HG02840 (cell line): ENCODE measurements at regions not wholly inside any gene's neighbourhood (a gene's known extent, or its start where the extent isn't known, plus 50 kb on each side); places are given as distances from the start of the nearest gene placed in this dataset.

Source experiments
- ATAC-seq: cut with Tn5 transposase; IDR thresholded peaks from one replicate; pipeline ENCODE4 v1.9.1; 2021; ENCODE audit warnings: mild to moderate bottlenecking, moderate library complexity, moderate number of reproducible peaks; ENCODE audit not compliant: unreplicated experiment, low FRiP score

DNA sequence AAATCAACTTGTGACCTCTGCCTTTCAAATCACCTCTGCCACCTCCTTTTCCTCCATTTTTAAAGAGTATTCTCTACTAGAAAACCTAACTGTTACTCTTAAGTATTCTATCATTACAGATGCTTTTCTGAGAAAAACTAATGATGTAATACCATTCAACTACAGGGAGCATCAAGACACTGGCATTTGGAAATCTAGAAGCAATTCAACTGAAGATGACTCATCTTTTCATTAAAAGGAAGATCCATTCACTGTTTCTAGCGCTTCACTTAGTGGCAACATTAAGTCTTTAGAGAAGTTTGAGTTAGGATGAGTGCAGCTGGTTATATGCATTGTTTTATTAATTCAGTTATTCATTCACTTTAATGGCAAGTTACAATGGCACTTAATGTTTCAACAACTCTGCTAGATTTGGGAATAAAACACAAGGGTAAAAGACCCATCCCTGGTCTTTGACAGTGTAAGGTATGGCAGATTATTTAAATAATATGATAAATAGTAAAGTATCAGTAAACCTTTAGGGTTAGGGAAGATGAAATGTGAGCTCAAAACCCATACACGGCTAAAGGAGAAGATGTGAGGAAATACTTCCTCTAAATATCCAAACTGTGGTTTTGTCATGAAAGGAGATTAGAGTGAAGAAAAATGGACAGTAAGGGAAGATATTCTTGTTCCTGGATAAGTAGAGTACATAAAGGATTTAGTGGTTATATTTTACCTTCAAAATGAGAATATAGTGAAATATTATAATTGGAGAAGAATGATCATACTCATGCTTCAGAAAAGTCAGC, 61.7 kb downstream of the KCNJ2 start:
- no peak for ATAC-seq

DNA sequence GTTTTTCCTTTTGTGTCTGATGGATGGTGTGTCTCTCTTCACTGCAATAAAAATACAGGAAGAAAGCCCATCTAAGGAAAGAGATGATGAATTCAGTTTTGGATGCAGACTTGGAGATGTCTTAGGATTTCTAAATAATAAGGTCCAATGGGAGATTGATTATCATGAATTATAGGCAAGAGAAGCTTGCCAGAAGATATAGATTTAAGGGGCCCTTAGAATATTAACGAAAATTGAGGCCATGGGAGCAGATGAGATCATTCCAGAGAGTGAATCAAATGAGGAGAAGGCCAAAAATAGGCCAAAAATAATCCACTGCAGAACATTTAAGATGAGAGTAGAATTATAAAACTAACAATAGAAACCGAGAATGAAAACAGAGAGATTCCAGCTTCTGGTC, 63.1 kb downstream of the KCNJ2 start:
- ATAC-seq: no peak

DNA sequence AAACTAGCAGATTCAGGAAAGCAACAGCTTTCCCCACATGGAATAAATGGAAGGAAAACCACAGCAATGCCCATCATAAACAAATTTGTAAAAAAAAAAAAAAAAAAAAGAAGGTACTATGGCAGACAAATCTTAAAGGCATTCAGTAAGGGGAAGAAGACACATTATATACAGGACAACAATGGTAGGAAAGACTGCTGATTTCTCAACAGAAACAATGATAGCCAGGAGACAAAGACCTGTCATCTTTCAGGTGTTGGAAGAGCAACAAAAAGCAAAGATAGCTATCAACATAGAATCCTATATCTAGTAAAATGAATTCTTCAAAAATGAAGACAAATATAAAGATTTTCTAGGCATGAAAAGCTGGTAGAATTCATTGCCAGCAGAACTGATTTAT, 65.9 kb downstream of the KCNJ2 start:
- no peak for ATAC-seq

DNA sequence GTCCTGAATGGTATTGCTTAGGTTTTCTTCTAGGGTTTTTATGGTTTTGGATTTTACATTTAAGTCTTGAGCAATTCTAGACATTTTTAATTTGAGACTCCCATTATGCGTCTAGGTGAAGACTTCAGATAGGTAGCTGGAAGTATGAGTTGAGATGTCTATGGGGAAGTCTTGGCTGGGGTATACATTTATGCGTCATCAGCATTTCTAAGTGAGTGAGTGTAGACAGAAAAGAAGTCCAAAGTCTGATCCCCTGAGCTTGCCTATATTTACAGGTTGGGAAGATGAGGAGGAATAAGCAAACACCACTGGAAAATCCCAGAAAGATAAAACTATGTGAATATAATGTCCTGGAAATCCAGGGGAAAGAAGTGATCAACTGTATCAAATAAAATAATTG, 68.9 kb downstream of the KCNJ2 start:
- no peak for ATAC-seq

DNA sequence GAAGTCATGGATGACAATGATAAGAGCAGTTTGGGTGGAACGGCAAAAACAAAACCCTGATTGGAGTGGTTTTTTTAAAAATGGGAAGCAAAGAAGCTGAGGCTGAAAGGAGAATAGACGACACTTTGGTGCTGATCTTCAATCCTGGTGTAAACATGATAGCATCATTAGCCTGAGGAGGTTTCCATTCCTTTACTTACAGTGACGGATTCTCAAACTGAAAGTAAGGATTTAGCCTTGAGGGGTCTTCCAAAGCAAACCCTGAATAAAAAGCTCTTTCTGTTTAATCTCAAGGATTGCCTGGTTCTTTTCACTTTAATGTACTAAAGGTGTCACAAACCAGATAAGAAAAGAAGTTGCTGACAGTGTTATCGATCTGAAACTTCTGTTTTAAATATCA, 69.3 kb downstream of the KCNJ2 start:
- ATAC-seq: no peak

DNA sequence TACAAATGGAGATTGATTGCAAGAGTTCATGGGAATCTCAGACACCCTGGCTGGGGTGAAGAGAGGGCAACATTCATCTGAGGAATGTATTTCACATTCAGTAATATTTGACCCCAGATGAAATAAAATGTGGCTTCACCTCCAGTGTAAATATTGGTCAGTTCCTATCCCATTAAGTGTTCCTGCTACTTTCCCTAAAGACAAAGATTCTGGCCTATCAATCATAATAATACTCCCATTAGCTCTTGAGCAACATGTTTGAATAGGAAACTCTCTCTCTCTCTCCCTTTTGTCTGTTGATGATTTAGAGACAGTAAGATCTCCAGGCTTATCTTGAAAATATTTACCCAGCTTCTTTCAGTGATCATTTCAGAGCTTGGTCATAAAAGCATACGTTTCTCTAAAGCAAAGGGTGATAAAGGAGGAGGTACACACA, 70.1 kb downstream of the KCNJ2 start:
- no peak for ATAC-seq

DNA sequence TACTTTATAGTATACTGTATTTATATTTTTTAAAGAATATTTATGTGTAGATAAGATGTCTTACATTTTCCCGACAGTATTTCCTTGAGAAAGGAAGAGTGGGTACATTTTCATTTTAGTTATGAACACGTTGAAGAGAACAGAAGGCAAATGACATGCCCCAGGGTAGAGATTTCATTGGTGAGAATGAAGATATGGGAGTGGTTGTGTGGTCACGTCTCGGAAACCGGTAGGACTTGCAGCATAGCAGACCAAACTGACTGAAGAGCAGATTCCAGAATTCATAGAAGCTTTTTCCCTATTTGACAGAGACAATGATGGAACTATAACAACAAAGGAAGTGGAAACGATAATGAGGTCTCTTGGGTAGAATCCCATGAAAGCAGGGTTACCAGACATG, 71.7 kb downstream of the KCNJ2 start:
- ATAC-seq: no peak

DNA sequence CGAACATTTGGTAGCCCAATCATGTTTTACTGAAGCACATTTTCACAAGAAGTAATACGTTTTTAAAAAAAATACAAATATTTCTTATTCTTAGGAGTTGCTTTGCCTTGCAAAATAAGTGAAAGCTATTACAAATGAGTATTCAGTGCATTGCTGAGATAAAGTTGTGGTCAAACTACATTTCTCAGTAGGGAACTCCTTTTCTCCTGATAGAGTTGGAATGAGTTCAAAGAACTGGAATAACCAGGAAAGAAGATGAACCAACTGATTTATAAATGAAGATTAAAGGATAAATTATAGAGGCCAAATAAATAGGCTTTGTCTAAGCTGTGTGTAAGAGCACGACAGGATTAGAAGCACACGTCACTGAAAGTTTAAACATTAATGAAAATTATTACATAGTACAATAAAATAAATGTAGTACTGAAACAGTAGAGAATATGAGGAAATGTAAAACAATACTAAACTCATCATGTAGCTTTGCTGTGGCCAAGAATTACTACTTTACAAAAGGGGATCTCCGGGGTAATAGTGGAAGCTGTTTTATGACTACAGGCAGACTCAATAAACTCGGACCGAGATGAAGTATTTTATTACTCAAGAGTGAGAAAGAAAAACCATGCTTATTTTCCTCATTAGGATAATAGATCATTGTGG, 73.6 kb downstream of the KCNJ2 start:
- ATAC-seq: no peak

DNA sequence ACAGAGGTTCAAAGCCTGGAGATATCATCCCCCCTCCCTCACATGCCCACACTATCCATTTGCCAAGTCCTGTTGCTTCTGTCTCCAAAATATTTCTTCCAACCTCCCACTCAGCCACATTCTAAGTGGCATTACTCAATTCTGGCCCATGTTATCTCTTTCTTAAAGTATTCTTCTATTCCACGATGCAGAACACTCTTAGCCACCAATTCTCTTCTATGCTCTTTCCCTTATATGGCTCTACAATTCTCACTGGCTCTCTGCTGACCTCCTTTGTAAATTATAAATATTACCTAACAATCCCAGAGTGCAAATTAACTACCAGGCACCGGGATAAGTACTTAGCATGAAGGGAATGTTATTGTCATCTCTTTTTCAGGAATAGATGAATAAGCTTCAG, 82.4 kb downstream of the KCNJ2 start:
- ATAC-seq: no peak

DNA sequence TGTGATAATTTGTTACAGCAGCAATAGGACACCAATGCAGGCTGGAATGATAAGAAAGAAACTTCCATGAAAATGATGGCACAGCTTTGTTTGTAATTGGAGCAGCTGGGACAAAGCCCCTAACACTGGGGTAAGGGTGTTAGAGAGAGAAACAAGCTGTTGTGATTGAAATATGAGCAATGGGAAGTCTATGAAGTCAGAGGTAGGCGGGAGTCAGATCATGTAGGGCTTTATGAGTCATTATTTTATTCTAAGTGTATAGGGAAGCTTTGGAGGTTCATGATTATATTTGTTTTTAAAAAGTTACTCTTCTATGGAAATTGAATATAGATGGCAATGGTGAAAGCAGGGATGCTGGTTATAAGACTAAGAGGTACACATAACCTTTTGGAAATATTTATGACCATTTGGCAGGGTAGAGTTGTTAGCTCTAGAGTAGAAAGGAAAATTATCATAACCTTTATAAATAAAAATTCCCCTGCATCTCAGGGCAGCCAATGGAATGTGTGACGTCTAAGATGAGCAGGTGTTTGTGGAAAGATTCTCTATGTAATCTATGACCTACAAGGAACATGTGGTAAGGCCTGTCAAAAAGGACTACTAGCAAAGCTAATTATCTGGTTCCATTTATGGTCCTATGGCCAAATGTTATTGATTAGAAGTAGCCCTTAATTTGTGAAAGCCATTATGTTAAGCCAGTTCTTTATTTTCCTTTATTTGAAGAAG, 85.6 kb downstream of the KCNJ2 start:
- ATAC-seq: no peak

DNA sequence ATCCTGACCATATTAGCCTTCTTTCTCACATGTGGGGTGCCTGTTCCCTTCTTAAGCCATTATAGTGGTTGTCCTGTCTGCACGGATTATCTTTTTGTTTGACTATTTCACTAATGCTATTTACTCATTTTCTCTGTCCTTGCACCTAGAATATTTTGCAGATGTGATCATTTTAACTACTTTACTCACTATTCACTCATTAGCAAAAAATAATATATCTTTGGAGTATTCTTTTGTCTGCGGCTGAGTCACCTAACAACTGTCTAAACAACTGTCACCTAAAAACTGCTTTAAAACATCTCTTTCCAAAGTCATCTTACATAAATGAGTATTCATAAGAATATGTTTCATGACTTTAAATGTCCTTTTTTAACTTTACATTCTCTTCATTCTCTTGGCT, 87.4 kb downstream of the KCNJ2 start:
- ATAC-seq: no peak

DNA sequence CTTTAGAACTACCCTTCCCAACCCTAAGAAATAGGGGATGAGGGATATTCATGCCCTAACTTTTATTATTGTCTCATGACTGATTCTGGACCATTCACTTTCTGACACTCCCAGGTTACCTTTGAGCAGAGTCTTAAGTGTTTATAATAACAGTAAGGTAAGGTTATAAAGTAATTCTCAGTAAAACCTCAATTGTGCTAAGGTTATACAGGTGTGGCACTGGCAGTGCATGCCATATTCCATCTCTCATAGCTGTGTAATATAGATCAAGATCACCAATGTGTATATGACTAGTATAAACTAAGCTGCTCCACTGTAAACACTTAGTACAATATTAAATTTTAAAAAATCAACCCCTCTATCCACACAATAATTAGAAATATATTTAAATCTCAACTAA, 89.1 kb downstream of the KCNJ2 start:
- ATAC-seq: no peak

DNA sequence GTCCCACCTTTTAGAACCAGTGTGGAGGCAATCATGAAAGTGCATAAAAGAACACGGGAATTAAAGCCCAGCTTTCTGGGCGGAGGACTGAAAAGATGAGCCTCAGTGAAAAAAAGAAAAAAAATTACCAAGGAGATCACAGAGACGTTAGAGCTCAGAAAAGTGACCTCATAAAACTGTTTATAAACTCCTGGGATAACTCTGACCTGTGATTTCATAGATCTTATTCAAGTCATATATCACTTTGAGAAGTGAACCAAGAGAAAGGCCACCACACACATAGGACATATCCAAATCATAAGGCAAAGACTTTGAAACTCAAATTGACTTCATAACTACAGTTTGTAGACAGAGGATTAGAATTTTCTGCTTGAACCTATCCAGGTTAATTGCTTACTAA, 90.1 kb downstream of the KCNJ2 start:
- no peak for ATAC-seq

DNA sequence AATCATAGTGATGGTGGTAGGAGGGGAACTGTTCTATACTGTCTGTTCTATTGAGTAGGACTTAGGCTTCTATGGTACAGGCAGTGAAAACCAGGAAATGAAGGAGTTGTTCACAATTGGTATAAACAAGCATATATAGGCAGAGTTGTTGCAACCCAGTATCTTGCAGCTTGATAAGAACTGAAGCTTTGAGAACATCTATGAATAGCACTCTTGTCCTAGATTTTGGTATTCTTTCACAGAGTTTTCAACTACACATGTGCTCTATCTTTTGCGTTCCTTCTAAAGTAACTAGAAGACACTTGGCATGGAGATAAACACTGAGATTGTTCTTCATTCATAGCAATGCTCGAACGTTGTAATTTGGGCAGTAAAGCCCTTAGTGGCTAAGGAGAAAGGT, 91.8 kb downstream of the KCNJ2 start:
- ATAC-seq: no peak

DNA sequence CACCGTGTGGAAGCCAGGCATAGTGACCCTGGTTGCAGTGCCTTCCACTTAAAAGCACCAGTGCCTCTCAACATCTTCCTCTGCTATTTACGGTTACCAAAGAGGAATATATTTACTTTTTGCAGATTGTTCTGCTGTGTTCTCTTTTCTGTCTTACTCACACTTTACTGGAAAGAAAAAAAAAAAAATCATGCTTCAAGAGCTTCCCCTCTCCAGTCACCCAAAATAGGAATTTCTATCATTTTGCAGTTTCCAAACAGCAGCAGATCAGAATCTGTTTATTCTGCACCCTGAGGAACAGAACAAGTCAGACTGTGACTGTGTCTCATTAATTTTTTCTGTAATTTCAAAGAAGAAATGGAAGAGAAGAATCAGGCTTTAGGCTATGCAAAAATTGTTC, 96.1 kb downstream of the KCNJ2 start:
- ATAC-seq: no peak

DNA sequence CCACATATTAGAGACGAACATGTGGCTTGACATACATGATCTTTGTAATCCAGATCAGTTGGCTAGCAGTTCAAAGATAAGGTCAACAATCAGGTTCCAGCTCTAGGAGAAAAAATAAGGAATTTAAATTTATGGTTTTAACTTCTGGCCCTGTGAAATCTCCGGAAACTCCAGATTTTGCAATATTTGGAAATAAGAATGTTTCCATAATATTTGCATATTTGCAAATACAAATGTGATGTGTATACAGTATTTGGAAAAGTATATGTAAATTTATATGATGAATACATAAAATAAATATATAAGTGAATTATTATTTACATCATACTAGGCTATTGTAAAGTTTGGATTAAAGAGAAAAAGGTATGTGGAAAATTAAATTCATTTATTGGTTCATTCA, 97.1 kb downstream of the KCNJ2 start:
- no peak for ATAC-seq

DNA sequence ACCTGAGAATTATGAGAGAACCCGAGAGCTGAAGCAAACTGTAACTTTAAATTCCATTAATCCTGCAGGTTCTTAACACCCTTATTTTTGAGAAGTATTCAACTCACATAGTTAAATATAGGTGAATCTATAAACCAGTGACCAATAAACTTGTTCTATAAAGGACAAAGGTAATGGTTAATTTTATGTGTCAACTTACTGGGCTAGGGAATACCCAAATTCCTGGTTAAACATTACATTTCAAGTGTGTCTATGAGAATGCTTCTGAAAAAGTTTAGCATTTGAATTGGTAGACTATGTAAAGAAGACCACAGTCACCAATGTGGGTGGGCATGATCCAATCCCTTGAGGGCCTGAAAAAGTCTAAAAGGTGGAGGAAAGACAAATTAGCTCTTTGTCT, 99.1 kb downstream of the KCNJ2 start:
- ATAC-seq: no peak

DNA sequence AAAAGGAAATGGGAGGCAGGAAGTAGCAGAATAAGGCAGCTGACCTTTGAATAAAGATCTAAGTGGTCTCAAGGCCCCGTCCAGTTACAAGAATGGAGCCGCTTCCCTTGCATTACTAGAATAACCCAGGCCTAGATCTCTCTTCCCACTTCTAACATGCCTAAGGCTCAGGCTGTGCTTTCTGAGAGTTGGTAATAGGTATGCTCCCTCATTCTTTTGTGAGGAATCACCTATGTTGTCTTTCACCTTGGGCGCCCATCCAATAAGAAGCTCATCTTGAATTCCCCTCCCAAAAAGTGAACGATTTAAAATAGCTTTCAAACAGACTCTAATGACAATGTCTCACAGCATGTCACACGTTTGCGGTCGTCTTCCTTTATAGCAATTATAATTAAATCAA, 101.2 kb downstream of the KCNJ2 start:
- no peak for ATAC-seq

DNA sequence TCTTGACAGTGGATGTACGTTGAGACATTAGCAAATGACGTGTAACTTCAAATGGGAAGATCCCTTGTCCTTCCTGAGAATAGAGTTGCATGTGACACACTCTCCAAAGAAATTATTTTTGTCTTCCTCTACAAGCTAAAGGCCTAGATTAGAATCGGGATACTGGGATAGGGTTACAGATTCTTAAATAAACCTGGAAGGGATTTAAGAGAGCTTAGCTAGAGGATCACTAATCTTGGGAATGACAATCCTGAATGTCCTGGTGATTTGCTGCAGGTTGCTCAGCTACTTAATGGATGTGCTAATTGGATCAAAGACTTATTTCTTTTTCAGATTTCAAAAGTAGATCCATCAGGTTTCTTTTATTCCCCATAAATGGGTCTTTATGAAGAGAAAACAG, 101.9 kb downstream of the KCNJ2 start:
- ATAC-seq: no peak

DNA sequence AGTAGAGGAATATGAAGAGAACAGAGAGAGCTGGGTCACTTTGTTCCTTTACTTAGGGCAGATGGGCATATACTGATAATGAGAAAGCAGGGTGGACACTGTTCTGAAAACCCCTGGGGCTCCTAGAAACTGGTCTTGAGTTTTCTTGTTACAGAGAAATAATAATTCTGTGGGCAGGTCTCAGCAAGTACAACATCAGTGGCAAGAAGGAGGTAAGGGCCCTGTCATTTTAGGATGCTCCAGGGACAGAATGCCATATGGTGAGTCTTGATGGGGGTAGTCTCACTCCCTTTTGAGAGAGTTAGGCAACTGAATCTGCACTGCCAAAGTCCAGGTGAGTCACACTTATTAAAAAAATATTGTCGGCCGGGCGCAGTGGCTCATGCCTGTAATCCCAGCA, 102.3 kb downstream of the KCNJ2 start:
- no peak for ATAC-seq

DNA sequence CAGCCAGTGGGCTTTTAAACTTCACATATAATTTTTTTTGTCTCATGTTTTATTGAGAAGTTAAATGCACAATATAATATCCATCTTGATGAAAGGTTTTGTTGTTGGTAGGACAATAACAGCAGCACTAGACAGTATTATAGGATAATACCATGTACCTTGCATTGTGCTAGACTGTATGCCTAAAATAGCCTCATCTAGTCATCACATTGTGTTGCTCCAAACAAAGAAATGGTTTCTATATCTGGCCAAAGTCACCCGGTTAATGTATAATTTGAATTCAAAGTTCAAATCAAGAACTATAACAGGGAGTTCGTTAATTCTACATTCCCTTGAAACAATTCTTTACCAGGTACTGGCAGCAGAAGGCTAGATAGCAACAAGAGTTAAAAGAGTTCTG, 104.9 kb downstream of the KCNJ2 start:
- no peak for ATAC-seq

DNA sequence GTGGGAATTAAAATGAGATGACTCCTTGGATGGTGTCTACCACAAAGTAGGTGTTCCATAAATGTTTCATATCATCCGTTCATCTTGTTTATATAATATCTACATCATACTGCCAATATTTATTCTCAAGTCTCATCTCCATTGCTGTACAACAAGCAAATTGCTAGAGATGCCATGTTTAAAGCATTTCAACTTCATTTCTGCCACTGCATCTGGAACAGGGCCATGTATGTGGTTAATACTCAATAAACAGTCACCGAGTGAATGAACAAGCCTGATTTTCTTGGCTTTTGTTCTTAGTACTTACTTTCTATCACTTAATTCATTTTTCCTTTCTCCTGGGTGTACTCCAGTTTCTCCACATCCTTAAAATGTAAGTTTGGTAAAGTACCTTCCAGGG, 107.6 kb downstream of the KCNJ2 start:
- no peak for ATAC-seq
